Adipocyte (in vitro differentiated cells): ENCODE measurements at regions not wholly inside any gene's neighbourhood (a gene's known extent, or its start where the extent isn't known, plus 50 kb on each side); places are given as distances from the start of the nearest gene placed in this dataset.

Source experiments
- DNase-seq: peaks from one replicate; pipeline ENCODE4 v3.0.0-alpha.2; 2015; ENCODE audit warnings: low read depth
- H3K27me3 ChIP-seq: replicated peaks from 2 replicates; pipeline ENCODE4 v1.7.0; 2013; ENCODE audit warnings: mild to moderate bottlenecking, low read length, moderate library complexity; ENCODE audit not compliant: control insufficient read depth, insufficient read depth
- H3K36me3 ChIP-seq: 2 replicates; pipeline ENCODE4 v1.7.0; 2013; ENCODE audit warnings: low read length, mild to moderate bottlenecking, moderate library complexity; ENCODE audit not compliant: control insufficient read depth, insufficient read depth, severe bottlenecking
- H3K4me1 ChIP-seq: 2 replicates; pipeline ENCODE4 v1.7.0; 2013; ENCODE audit warnings: mild to moderate bottlenecking, low read length, moderate library complexity; ENCODE audit not compliant: control insufficient read depth, insufficient read depth
- H3K4me3 ChIP-seq: 2 replicates; pipeline ENCODE4 v1.7.0; 2013; ENCODE audit warnings: mild to moderate bottlenecking, low read length, moderate library complexity
- H3K9ac ChIP-seq: 2 replicates; pipeline ENCODE4 v1.7.0; 2013; ENCODE audit warnings: mild to moderate bottlenecking, low read length, moderate library complexity
- H3K9me3 ChIP-seq: 2 replicates; pipeline ENCODE4 v1.7.0; 2013; ENCODE audit warnings: mild to moderate bottlenecking, low read length, moderate library complexity; ENCODE audit not compliant: control insufficient read depth

DNA sequence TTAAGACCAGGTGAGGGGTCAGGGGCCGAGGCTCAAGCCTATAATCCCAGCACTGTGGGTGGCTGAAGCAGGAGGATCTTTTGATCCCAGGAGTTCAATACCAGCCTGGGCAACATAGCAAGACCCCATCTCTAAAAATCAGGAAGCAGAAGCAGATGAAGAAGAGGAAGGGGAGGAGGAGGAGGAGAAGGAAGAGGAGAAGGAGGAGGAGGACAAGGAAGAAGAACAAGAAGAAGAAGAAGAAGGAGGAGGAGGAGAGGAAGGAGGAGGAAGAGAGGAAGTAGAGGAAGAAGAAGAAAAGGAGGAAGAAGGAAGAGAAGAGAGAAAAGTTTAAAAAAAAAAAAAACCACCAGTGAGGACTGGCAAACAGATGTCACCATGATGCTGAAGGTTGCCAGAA, 92.0 kb upstream of the TMEM26 start:
- DNase-seq: no peak
- Histone ChIP-seq H3K9ac (no peak overlapping the region), H3K36me3 (no peaks in the 10 kb centered on the region), H3K4me3 (no peak overlapping the region), H3K9me3 (no peaks in the 10 kb centered on the region), H3K27me3 (peaks cover 19% of the 10 kb centered on the region), H3K4me1 (no peaks in the 10 kb centered on the region)

DNA sequence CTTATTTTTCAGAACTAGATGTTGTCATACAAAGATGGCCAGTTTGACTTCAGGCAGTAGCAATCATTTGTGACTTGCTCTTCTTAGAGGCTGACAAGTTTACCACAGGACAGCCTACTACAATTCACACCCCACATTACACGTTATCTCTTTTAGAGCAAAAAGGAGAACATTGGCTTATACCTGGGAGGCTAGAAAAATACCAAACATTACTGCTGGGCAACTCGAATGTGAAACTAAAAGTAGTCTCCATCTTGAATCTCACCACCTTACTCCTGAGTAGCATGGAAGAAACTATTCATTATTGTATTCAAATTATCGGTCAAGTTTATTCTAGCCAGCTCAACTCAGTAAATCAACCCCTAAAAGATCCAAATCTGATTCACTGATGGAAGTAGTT, 90.7 kb upstream of the TMEM26 start:
- peaks cover 19% of the 10 kb centered on the region for H3K27me3 ChIP-seq
- no peaks in the 10 kb centered on the region for H3K4me1 ChIP-seq
- H3K4me3 ChIP-seq: no peak overlapping the region
- no peak for DNase-seq
- H3K36me3 ChIP-seq: no peaks in the 10 kb centered on the region
- H3K9me3 ChIP-seq: no peaks in the 10 kb centered on the region
- H3K9ac ChIP-seq: no peak overlapping the region

DNA sequence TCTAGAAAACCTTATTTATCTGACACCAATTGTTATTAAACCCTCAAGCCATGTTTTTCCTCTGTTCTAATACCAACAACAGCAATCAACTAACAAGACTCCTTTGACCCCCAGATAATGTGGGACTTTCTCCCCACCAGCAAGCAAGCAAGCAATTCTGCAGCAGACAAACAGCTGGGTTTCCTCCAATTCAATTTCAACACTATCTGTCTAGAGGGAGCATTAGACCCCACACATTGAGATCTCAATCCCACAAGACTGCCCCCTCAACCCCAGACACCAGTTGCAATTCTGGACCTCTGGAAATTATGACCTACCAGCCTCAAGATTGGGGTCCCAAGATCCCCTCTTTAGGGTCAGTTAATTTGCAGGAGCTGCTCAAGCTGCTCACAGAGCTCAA, 89.4 kb upstream of the TMEM26 start:
- no peak for DNase-seq
- H3K9ac ChIP-seq: no peak overlapping the region
- no peak overlapping the region for H3K4me3 ChIP-seq
- H3K36me3 ChIP-seq: no peaks in the 10 kb centered on the region
- peaks cover 18% of the 10 kb centered on the region for H3K27me3 ChIP-seq
- no peaks in the 10 kb centered on the region for H3K4me1 ChIP-seq
- no peaks in the 10 kb centered on the region for H3K9me3 ChIP-seq

DNA sequence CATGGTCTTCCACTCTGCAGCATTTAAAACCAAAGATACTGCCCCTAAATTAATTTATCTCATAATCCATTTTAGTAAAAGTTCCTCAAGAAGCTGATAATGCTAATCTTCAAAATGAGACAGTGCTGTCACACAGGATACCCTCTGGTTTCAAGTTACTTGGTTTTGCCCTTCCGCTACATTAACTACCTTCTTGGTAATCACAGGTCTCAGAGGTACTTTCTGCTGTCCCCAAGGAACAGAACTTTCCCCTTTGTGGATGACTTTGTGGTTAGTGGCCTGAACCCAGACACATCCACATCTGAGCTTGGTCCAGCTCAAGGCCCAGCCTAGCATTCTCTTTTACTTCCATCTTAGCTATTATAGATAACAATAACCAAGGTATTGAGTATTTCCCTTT, 88.8 kb upstream of the TMEM26 start:
- H3K4me3 ChIP-seq: no peak overlapping the region
- H3K36me3 ChIP-seq: no peaks in the 10 kb centered on the region
- no peaks in the 10 kb centered on the region for H3K9me3 ChIP-seq
- H3K4me1 ChIP-seq: no peaks in the 10 kb centered on the region
- H3K27me3 ChIP-seq: peaks cover 16% of the 10 kb centered on the region
- H3K9ac ChIP-seq: no peak overlapping the region
- DNase-seq: no peak

DNA sequence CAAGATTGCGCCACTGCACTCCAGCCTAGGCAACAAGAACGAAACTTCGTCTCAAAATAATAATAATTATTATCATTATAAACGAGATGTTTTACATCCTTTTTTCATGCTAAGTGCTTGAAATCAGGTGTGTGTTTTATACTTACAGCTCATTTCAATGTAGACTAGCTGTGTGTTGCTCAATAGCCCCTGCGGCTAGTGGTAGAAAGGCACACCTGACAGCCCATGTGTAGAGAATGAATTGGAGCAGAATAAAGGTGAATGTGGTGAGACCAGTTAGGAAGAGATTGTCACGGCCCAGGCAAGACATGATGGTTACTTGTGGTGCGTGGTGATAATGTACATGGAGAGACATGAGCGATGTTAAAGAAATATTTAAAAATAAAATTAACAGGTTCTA, 86.7 kb upstream of the TMEM26 start:
- DNase-seq: no peak
- Histone ChIP-seq H3K27me3 (peaks cover 8% of the 10 kb centered on the region), H3K9ac (no peak overlapping the region), H3K36me3 (no peaks in the 10 kb centered on the region), H3K4me1 (no peaks in the 10 kb centered on the region), H3K4me3 (no peak overlapping the region), H3K9me3 (no peaks in the 10 kb centered on the region)

DNA sequence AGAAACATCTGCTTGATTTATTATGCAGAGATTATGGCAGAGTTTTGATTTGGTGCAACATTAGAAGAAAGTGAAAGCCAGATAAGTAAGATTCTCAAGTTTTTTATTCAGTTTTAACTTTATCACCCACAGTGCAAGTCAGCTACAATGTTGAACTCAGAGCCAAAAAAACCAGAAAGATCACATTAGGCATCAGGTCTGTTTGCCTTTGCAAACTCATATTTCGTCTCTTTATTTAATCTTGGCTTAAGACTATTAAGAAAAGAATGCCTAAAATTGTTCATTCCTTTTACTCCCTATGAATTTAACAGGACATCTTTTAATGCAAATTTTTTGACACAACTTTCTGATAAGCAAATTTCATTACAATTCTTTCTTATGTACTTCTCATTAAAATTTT, 76.0 kb upstream of the TMEM26 start:
- Histone ChIP-seq H3K9me3 (peaks cover 6% of the 10 kb centered on the region), H3K27me3 (no peaks in the 10 kb centered on the region), H3K9ac (no peak overlapping the region), H3K4me1 (no peaks in the 10 kb centered on the region), H3K4me3 (no peak overlapping the region), H3K36me3 (no peaks in the 10 kb centered on the region)
- DNase-seq: peak; percentile 8

DNA sequence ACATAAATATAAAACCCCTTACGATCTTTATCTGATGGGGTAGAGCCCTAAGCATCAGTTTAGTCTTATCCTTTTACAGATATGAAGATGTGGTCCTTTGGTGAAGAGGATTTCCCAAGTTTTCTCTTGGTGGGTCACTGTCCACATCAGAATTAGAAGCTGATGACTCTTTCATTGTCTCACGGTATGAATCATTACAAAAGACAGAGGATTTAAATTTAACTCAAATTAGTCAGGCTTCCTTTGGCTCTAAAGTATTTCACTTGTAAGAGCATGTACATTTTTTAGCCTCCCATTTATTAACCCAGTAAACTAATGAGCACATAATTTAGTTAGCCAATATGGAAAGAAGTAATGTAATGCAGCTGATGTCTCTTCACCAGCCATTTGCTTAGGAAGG, 49.9 kb upstream of the TMEM26 start:
- H3K9me3 ChIP-seq: no peaks in the 10 kb centered on the region
- H3K36me3 ChIP-seq: no peaks in the 10 kb centered on the region

More for the DNA sequence above, 49.9 kb upstream of the TMEM26 start:
- Histone ChIP-seq H3K4me1 (no peaks in the 10 kb centered on the region), H3K27me3 (no peaks in the 10 kb centered on the region), H3K4me3 (no peak overlapping the region), H3K9ac (no peak overlapping the region)
- peak; percentile 24 for DNase-seq
